Fibroblast of villous mesenchyme (primary cell): ENCODE measurements at regions not wholly inside any gene's neighbourhood (a gene's known extent, or its start where the extent isn't known, plus 50 kb on each side); places are given as distances from the start of the nearest gene placed in this dataset.
A peak's percentile ranks its signal among the peaks of the same experiment; 100 is the strongest.

Source experiments
- DNase-seq: peaks from one replicate; pipeline ENCODE4 v3.0.0-alpha.2; 2010; ENCODE audit warnings: low read depth
- H3K4me3 ChIP-seq: 2 replicates; pipeline ENCODE4 v1.5.1; 2011; ENCODE audit warnings: low read depth, mild to moderate bottlenecking, low read length
- CTCF ChIP-seq: IDR thresholded peaks from 2 replicates; pipeline ENCODE4 v1.5.1; 2012; ENCODE audit warnings: low read depth, mild to moderate bottlenecking, low read length; ENCODE audit not compliant: insufficient read depth

- no peak for DNase-seq
- H3K4me3 ChIP-seq: no peak overlapping the region
- TF ChIP-seq CTCF: no peak
Observed at GRCh38 chr21:27622631-27623030, 655.7 kb upstream of the ADAMTS5 start.

- no peak overlapping the region for H3K4me3 ChIP-seq
- no peak for TF ChIP-seq CTCF
- DNase-seq: no peak
Observed at GRCh38 chr21:27614231-27614630, 647.3 kb upstream of the ADAMTS5 start.

- no peak for DNase-seq
- TF ChIP-seq CTCF: no peak
- no peak overlapping the region for H3K4me3 ChIP-seq
Observed at GRCh38 chr21:27606422-27606821, 639.5 kb upstream of the ADAMTS5 start.

GRCh38 chr21:27596196-27596595 lies 629.3 kb upstream of the ADAMTS5 start:
- DNase-seq: no peak
- no peak overlapping the region for H3K4me3 ChIP-seq
- no peak for TF ChIP-seq CTCF

- H3K4me3 ChIP-seq: no peak overlapping the region
- TF ChIP-seq CTCF: no peak
- DNase-seq: no peak
Observed at GRCh38 chr21:27595716-27596115, 628.8 kb upstream of the ADAMTS5 start.

GRCh38 chr21:27590271-27590670 lies 623.4 kb upstream of the ADAMTS5 start:
- peak; percentile 11 for DNase-seq
- no peak overlapping the region for H3K4me3 ChIP-seq
- TF ChIP-seq CTCF: no peak

- DNase-seq: no peak
- TF ChIP-seq CTCF: no peak
- H3K4me3 ChIP-seq: no peak overlapping the region
Observed at GRCh38 chr21:27589781-27590180, 622.9 kb upstream of the ADAMTS5 start.
